Pancreas (tissue), 10 donors: ENCODE measurements at regions not wholly inside any gene's neighbourhood (a gene's known extent, or its start where the extent isn't known, plus 50 kb on each side); places are given as distances from the start of the nearest gene placed in this dataset.
A peak's percentile ranks its signal among the peaks of the same experiment; 100 is the strongest.

Experiments used
- ATAC-seq, 4 donors: fragments of 200-7000 bp; cut with Tn5 transposase; one replicate each; pipeline versions ENCODE4 v1.8.0 to v1.9.1; 2020; ENCODE audit warnings: mild to moderate bottlenecking in 4 of 4, moderate library complexity in 4 of 4
- DNase-seq, 6 donors: peaks; one replicate each; pipeline ENCODE4 v3.0.0-alpha.2; 2020
- FAIRE-seq: peaks from 2 replicates; lab custom pipeline; 2012; peaks lifted over from hg19 to GRCh38; lab: Jason Lieb, UNC
- H3K27ac ChIP-seq, 4 donors: fragments of 200-600 bp; sonication (generic); 1 replicate in 3 of 4; 2 replicates in 1 of 4; pipeline versions ENCODE4 v1.5.0 to v1.8.0; 2020
- H3K27me3 ChIP-seq, 4 donors: fragments of 200-600 bp; one replicate each; pipeline ENCODE4 v1.8.0; 2021
- H3K36me3 ChIP-seq, 3 donors: fragments of 200-600 bp; sonication (generic) in 1 of 3; one replicate each; pipeline versions ENCODE4 v1.5.0 to v1.8.0; 2020 to 2021
- H3K4me1 ChIP-seq, 3 donors: fragments of 200-600 bp; one replicate each; pipeline ENCODE4 v1.8.0; 2021
- H3K4me3 ChIP-seq, 4 donors: fragments of 200-600 bp; sonication (generic) in 2 of 4; one replicate each; pipeline versions ENCODE4 v1.5.0 to v1.8.0; 2020 to 2021
- H3K9me3 ChIP-seq, 4 donors: fragments of 200-600 bp; one replicate each; pipeline ENCODE4 v1.8.0; 2021
- WGBS, 2 donors: extraction: QIAGEN DNeasy Blood & Tissue Kit; methylation state at CpG; one replicate each; pipeline ENCODE4 v1.1.7; 2013; 5-methylcytosine and 5-hydroxymethylcytosine counted together
- intact Hi-C, 3 donors: fragments of 100-400 bp; cut with DNase I; formaldehyde crosslinking; loops; one replicate each; pipeline versions ENCODE4 v1.11.1 to v1.14.2; 2022
- TF ChIP-seq, protein P1 (sequence below), 4 donors: fragments of 200-600 bp; sonication (generic) in 3 of 4; IDR thresholded peaks; one replicate each; pipeline versions ENCODE4 v1.5.0 to v1.8.0; 2021; ENCODE audit warnings: antibody characterized with exemption in 4 of 4
- donor health status: healthy with polysubstance abuse.
- donor health status: DM: no; HTN: no; CAD: no; lungs with moderate emphysema.
- donor health status: DM: no; HTN: no; CAD: no.
- donor health status: control.
- donor health status: control.
- donor health status: Bipolar disorder and iron deficiency.
- donor health status: DM: yes; HTN: yes; CAD: no.
- donor health status: DM: no; HTN: no; CAD: no.
- donor health status: DM: no; HTN: no; CAD: no.
- donor health status: DM: yes; HTN: yes; CAD: no.

GRCh38 chr16:79337906-79338305 lies 262.6 kb downstream of the MAF start:
- TF ChIP-seq, protein P1, sequence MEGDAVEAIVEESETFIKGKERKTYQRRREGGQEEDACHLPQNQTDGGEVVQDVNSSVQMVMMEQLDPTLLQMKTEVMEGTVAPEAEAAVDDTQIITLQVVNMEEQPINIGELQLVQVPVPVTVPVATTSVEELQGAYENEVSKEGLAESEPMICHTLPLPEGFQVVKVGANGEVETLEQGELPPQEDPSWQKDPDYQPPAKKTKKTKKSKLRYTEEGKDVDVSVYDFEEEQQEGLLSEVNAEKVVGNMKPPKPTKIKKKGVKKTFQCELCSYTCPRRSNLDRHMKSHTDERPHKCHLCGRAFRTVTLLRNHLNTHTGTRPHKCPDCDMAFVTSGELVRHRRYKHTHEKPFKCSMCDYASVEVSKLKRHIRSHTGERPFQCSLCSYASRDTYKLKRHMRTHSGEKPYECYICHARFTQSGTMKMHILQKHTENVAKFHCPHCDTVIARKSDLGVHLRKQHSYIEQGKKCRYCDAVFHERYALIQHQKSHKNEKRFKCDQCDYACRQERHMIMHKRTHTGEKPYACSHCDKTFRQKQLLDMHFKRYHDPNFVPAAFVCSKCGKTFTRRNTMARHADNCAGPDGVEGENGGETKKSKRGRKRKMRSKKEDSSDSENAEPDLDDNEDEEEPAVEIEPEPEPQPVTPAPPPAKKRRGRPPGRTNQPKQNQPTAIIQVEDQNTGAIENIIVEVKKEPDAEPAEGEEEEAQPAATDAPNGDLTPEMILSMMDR (IDR thresholded peaks at IDR 0.05), result no peak
- intact Hi-C loops, result no loop called here
- Histone ChIP-seq H3K27ac (no peak overlapping the region), H3K4me1 (no peaks in the 10 kb centered on the region), H3K9me3 (no peaks in the 10 kb centered on the region), H3K4me3 (no peak overlapping the region), H3K36me3 (no peaks in the 10 kb centered on the region), H3K27me3 (no peaks in the 10 kb centered on the region)
- DNase-seq (no peak), FAIRE-seq (no peak), ATAC-seq (no peak)
- 73 to 81% methylated on average over 7 of the region's 7 CpGs for WGBS, 2 donors

- Histone ChIP-seq H3K36me3 (no peaks in the 10 kb centered on the region), H3K4me1 (no peaks in the 10 kb centered on the region), H3K27me3 (no peaks in the 10 kb centered on the region), H3K27ac (no peak overlapping the region), H3K4me3 (no peak overlapping the region), H3K9me3 (no peaks in the 10 kb centered on the region)
- FAIRE-seq (no peak), DNase-seq (no peak), ATAC-seq (no peak)
- intact Hi-C loops, result no loop called here
- TF ChIP-seq, protein P1 (IDR thresholded peaks at IDR 0.05), result no peak
- WGBS, 2 donors, result 57 to 62% methylated on average over 6 of the region's 6 CpGs
Measured at GRCh38 chr16:79336437-79337229, 263.9 kb downstream of the MAF start.

- Histone ChIP-seq H3K27me3 (no peaks in the 10 kb centered on the region), H3K36me3 (no peaks in the 10 kb centered on the region), H3K27ac (no peak overlapping the region), H3K9me3 (no peaks in the 10 kb centered on the region), H3K4me1 (no peaks in the 10 kb centered on the region), H3K4me3 (no peak overlapping the region)
- intact Hi-C loops, result no loop called here
- FAIRE-seq (no peak), ATAC-seq (no peak), DNase-seq (no peak)
- TF ChIP-seq, protein P1 (IDR thresholded peaks at IDR 0.05), result peak in 1 of 4 donors; percentile 8
- 57 to 64% methylated on average over 13 of the region's 13 CpGs for WGBS, 2 donors
Measured at GRCh38 chr16:79334127-79334526, 266.4 kb downstream of the MAF start.

GRCh38 chr16:79331066-79331465 lies 269.5 kb downstream of the MAF start:
- TF ChIP-seq, protein P1 (IDR thresholded peaks at IDR 0.05), result no peak
- no peaks in the 10 kb centered on the region for H3K36me3 ChIP-seq
- FAIRE-seq, result no peak
- 80 to 94% methylated on average over 2 of the region's 2 CpGs for WGBS, 2 donors
- no peaks in the 10 kb centered on the region for H3K4me1 ChIP-seq
- no peak overlapping the region for H3K4me3 ChIP-seq
- no peak for DNase-seq
- peaks cover 0 to 4% (median 0%) of the 10 kb centered on the region in 4 donors for H3K27me3 ChIP-seq
- H3K27ac ChIP-seq, result no peak overlapping the region
- intact Hi-C loops, result no loop called here
- no peak for ATAC-seq
- H3K9me3 ChIP-seq, result no peaks in the 10 kb centered on the region

DNA sequence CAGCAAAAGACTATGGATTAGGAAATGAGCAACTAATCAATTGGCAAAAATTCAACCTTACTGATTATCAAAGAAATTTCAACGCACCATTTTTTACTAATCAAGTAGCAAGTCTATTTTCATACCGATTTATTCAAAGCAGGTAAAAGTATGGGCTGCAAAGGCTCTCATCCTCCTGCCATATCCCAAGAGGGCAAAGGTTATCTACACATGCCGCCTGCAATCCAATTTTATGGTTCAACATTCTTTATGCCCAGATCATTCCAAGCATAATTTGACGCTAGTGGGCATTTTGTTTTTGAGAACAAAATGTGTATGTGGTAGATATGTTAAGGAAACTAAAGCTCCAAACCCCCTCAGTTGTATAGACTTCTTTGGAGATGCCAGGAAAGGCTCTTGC lies 270.6 kb downstream of the MAF start:
- intact Hi-C loops, result no loop called here

More for the DNA sequence above, 270.6 kb downstream of the MAF start:
- Histone ChIP-seq H3K9me3 (no peaks in the 10 kb centered on the region), H3K27me3 (peaks cover 0 to 4% (median 0%) of the 10 kb centered on the region in 4 donors), H3K4me1 (no peaks in the 10 kb centered on the region), H3K27ac (no peak overlapping the region), H3K36me3 (no peaks in the 10 kb centered on the region), H3K4me3 (no peak overlapping the region)
- ATAC-seq, result no peak
- TF ChIP-seq, protein P1 (IDR thresholded peaks at IDR 0.05), result no peak
- DNase-seq, result no peak
- WGBS, 2 donors, result 59 to 65% methylated on average over 4 of the region's 4 CpGs
- no peak for FAIRE-seq
